ENCODE measurements at regions not wholly inside any gene's neighbourhood (a gene's known extent, or its start where the extent isn't known, plus 50 kb on each side); places are given as distances from the start of the nearest gene placed in this dataset.
A peak's percentile ranks its signal among the peaks of the same experiment; 100 is the strongest.

DNA sequence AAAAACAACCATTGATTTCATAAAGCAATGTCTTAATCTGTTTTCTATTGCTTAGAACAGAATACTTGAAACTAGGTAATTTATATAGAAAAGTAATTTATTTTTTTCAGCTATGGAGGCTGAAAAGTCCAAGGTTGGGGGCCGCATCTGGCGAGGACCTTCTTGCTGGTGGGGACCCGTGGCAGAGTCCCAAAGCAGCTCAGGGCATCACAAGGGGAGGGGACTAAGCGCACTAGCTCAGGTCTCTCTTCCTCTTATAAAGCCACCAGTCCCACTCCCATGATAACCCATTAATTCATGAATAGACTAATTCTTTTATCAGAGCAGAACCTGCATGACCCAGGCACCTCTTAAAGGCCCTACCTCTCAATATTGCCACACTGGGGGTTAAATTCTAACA, 87.2 kb upstream of the KLF13 start:
- no peak for FAIRE-seq

DNA sequence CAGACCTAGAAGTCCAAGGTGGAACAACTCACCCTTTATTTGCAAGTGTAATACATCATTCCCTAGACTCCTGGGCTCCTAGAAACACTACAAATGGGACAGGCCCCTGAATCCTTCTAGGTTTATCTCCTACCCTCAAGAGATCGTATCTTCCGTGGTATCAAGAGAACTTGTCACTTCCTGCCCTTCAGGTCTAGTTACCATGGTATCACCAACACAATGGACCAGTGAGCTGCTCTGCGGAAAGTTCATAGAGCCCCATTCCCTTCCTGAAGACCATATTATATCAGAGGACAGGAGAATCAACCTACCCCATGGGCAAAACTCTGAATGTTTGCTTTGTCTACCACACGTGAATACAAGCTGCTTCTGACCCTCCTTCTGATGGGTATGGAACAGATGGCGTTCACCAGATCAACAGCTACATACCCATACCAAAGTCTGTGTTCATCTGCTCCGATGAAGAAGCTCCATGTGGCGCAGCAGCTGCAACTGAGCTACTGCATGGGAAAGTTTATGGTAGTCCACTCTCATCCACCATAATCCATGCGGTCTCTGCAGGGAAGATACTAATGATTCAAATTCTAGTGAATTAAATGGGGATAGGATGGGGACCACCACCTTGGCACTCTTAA, 84.6 kb upstream of the KLF13 start:
- FAIRE-seq (no peak), DNase-seq (ENCODE audit: insufficient read length, low spot score) (no peak)

More for the DNA sequence above, 87.2 kb upstream of the KLF13 start:
- DNase-seq (ENCODE audit: insufficient read length, low spot score), result no peak

DNA sequence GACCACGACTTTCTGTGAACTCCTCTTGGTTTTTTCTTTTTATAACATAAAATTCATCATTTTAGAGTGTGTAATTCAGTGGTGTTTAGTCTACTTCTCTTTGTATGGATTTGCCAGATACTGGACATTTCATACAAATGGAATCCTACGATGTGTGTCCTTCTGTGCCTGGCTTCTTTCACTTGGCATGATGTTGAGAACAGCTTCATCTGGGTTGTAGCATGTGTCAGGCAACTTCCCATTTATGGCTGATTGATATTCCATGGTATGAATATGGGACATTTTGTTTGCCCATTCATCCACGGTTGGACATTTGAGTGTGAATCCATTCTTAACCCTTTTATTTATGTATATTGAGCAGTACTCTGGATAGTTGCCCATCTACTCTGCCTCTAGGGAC, 82.7 kb upstream of the KLF13 start:
- FAIRE-seq, result no peak
- no peak for DNase-seq (ENCODE audit: insufficient read length, low spot score)

DNA sequence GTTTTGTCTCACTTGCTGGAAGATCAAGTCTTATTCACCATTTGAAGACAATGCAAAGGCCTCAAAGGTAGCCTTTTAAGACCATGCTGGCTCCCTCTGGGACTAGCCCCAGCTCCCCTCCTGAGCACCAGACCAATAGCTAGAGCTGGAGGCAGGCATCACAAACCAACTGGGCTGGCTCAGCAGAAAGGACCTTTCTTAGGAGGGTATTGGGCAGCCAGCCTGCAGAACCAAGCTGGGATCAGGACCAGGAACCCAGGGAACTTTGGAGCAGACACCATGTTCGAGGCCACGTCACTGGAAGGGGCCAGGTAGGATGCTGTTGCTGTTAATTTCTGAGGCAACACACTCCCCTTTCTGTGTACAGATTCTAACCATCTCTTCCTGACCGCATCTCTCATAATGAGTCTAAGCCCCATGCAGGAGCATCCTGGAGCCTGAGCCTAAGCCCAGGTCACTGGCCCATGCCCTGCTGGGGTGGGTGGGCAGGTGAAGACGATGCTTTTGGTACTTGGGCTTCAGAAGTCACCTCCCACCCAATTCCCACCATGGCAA, 81.4 kb upstream of the KLF13 start:
- FAIRE-seq (no peak), DNase-seq (ENCODE audit: insufficient read length, low spot score) (no peak)

DNA sequence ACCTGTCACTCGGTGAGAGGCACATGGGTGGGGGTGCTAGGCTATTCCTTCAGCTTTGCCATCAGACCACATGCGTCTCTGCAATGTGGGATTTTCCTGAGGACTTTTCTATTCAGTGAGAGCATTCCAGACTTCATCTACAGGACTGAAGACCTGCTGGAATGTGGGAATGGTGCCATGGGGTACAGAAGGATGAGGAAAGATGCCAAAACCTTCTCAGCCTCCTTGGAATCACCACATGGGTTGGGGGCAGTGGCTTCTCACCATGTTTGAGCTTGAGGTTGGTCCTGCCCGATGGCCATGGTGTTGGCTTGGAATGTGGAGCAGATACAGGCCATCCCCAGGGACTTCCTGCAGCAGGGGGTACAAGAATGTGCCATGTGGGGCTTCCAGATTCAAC, 80.9 kb upstream of the KLF13 start:
- DNase-seq (ENCODE audit: insufficient read length, low spot score) (no peak), FAIRE-seq (no peak)

DNA sequence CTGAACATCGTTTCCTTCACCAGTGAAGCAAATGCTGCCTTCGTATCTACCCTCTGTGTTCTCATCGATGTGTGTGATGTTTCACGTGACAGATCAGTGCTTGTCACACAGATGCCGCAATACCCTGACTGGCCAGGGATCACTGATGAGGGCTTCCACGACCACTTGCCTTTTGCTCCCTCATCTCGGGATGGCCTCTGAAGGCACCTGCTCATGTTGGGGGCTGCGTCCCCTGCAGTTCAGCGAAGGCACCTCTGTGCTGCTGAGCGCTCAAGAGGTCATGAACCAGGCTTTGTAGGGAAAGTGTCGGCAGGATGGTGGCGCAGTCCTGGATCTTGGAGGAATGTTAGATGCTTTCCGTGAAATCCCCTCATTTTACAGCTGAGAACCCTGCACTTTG, 79.2 kb upstream of the KLF13 start:
- FAIRE-seq (no peak), DNase-seq (ENCODE audit: insufficient read length, low spot score) (no peak)

DNA sequence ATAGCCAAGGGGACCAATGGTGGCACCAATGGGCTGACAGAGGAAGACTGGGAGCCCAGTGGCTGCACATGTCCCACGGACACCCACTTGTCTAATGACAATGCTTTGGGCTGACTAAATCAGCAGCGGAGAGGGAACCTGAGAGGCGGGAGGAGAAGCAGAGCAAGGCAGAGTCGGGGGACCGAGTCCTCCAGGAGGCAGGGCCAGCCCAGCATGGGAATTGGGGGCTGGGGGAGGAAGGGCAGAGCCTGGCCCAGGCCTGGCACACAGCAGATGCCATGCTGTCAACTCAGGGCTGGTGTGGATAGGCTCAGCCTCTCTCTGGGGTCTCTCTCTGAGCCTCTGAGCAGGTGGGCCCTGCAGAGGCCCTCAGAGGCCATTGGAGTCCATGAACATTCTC, 78.4 kb upstream of the KLF13 start:
- FAIRE-seq (no peak), DNase-seq (ENCODE audit: insufficient read length, low spot score) (no peak)

DNA sequence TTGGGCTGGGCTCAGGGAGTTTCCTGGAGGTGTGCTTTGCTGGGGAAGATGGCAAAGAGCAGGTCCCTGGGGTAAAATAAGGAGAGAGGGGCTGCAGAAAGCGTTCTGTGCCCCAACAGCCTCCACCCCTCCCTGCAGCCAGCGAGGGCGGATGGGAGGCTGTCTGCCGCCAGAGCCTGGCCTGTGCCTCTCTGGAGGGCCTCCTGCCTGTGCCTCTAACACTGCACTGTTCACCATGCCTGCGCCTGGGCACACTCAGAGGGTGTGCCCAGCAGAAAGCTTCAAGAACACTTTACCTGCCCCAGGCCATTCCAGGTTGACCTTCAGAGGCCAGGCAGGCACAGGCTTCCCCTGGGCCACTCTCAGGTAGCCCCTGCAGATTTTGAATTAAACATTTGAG, 77.7 kb upstream of the KLF13 start:
- DNase-seq (ENCODE audit: insufficient read length, low spot score) (no peak), FAIRE-seq (no peak)

DNA sequence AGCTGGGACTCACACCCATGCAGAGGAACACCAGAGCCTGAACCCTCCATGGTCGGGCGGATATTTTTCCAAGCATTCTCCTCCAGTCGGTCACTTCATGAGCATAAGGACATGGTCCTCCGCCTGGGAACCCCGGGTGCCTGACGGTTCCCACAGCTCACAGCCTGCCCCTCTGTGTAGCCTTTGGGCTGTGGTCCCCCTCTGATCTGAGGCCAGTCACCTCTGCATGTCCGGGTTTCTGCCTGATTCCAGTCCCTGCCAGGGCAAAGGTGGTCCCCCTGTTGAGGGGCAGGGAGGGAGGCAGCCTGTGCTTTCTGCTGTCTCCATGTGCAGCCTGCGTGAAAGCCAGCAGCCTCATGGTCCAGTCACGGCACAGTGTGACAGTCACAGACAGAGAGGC, 76.6 kb upstream of the KLF13 start:
- no peak for DNase-seq (ENCODE audit: insufficient read length, low spot score)
- no peak for FAIRE-seq

DNA sequence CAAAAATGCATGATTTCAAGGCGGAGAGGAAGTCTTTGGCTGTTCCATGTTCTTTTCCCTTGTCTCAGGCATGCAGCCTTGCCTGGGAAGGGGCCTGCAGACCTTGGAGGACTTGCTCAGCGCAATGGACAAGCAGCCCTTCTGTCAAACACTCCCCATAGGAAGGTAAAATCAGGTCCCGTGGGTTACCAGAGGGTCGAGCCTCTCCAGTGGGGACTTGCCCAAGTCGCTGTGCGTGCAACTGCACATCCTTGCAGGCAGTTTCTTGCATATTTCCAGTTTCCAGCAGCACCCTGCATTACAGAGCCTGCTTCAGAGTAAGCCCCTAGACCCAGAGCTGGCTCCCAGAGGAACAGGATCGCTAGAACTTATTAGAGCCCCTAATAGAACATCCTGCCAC, 75.5 kb upstream of the KLF13 start:
- FAIRE-seq, result no peak
- DNase-seq (ENCODE audit: insufficient read length, low spot score), result no peak

DNA sequence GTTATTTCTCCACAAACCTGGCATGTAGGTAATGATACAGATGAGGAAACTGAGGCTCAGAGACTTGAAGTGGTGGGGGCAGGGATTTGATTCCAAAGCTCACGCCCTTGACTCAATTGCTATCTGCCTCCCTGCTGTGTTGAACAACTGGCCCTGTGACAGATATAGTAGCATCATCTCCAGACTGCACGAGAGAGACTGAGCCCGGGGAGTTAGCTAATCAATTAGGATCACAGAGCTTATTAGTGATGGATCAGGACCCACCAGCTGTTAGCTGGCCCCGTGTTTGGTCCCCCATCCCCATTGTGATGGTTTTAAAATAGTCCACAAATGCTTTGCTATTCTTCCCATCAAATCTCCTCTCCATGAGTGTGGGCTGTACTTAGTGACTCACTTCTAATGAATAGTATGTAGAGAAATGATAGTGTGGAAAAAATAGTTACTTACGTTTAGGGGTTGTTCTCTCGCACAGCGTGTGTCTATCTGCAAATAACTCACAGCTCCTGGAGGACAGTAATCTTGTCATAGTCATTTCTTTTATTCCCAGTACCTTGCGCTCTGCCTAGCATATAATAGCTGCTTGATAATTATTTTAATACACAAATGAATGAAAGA, 74.4 kb upstream of the KLF13 start:
- no peak for DNase-seq (ENCODE audit: insufficient read length, low spot score)
- FAIRE-seq, result no peak

DNA sequence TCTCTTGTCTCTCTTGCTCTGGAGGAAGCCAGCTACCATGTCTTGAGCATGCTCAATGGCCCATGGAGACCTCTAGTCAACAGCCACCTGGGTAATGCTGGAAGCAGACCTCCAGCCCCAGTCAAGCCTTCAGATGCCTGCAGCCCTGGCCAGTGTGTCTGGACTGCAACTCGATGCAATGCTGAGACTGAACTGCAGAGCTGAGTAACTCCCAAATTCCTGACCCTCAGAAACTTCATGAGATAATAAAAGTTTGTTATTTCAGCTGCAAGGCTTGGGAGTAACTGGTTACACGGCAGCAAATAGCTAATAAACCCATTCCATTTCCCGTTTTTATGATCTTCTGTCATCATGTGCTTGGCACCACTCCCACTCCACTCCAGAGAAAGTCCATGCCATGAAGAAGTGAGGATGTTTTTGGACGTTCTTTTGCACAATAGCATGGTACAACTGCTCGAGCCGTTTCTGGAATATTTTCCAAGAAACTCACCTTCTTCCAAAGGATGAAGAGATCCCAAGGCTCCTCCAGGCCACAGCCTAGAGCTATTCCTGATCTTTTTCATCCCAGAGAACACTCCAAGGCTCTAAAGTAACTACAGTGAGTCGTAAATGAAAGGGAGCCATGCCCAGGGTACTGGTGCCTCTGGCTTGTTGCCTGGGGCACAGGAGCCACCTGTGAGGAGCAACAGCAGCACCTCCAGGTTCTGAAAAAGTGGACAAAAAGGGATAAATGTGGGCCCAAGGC, 72.0 kb upstream of the KLF13 start:
- DNase-seq (ENCODE audit: insufficient read length, low spot score) (peak; percentile 38), FAIRE-seq (no peak)

DNA sequence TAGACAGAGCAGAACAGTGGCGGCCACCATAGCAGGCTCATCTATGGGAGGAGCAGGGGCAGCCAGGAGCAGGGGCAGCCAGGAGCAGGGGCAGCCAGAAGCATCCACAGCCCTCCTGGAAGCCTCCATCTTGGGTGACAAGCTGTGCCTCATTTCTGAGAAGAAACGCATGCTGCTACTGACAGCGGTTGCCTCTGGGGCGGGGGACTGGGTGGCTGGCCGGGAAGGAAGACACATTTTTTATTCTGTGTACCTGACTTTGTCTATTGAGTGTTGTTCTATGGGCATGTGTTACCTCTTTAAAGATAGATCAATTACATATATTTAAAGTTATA, 71.5 kb upstream of the KLF13 start:
- no peak for DNase-seq (ENCODE audit: insufficient read length, low spot score)
- FAIRE-seq, result no peak

DNA sequence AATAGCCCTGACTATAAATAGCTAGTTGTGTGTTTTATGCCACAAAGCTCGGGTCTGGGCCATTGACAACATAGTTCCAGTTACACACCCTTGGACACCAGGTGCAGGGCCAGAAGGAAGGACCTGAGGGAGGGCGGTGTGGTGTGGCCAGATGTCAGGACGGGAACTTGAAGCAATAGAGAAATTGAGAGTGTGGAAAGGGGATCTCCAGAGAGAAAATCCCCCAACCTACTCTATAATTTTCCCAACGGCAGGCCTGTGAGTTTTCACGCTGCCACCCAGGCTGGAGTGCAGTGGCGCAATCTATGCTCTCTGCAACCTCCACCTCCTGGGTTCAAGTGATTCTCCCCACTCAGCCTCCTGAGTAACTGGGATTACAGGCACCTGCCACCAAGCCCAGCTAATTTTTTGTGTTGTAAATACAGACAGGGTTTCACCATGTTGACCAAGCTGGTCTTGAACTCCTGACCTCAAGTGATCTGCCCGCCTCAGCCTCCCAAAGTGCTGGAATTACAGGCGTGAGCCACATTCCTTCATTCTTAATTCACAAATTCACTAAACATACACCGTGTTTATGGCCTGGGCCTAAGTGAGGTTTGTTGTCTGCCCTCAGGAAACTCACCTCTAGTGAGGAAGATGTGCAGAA, 70.8 kb upstream of the KLF13 start:
- FAIRE-seq, result no peak

DNA sequence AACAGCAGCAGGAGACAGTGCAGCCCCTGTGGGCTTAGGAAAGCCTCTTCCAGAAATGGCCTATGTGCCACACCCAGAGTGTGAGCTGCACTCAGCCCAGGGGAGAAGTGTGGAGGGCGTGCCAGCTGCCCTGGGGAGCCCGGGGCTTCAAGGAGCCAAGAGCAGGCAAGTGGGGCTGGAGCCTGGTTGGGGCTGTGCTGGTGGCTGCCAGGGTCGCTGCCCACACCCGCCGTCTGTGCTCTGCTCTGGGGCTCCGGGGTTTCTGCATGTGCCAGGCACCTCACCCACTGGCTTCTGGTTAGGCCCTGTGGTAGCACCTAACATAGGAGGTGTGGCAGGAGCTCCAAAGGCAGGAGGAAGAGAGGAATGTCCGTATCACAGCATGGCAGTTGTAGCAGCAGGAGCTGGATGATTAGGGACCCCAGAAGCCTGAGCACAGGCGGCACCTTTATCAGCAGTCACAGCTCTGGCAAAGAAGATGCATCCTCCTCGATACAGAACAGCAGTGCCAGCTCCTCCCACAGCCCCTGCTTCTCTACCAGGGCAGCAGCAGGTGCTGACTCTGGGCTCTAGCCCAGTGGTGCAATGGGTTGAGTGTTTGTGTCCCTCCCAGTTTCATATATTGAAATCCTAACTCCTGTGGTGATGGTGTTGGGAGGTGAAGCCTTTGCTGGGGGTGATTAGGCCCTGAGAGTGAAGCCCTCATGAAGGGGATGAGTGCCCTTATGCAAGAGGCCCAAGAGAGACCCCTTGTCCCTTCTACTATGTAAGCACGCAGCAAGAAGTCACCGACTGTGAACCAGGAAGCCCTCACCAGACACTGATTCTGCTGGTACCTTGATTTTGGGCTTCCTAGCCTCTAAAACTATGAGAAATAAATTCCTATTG, 70.0 kb upstream of the KLF13 start:
- FAIRE-seq (no peak), DNase-seq (ENCODE audit: insufficient read length, low spot score) (no peak)

More for the DNA sequence above, 70.8 kb upstream of the KLF13 start:
- DNase-seq (ENCODE audit: insufficient read length, low spot score), result no peak

DNA sequence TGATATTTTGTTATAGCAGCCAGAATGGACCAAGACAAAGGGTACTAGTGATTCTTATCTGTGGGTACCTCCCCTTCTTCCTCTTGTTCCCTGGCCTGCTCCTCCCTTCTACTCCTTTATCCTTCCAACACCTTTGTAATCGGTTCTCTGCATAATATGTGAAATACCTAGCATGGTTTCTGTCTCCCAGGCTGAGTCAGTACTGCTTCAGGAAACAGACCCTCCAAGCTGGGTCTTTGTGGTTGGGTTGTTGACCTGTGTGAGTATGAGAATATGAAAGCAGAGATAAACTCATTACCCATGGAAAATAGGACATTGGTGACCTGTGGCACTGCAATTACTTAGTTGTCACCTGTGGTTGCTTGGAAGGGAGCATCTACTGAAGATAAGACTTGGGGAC, 69.3 kb upstream of the KLF13 start:
- no peak for DNase-seq (ENCODE audit: insufficient read length, low spot score)
- FAIRE-seq, result no peak

DNA sequence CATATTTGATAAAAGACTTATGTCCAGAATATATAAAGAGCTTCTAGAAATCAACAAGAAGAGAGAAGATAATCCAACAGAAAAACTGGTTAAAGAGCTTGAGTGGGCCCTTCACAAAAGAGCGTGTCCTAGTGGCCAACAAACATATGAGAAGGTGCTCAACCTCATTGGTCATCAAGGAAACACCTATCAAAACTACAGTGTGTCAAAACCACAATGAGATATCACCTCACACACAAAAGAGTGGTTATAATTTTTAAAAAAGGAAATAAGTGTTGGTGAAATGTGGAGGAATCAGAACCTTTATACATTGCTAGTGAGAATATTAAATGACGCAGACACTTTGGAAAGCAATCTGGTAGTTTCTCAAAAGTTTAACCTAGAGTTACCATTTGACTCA, 68.4 kb upstream of the KLF13 start:
- DNase-seq (ENCODE audit: insufficient read length, low spot score) (no peak), FAIRE-seq (no peak)

DNA sequence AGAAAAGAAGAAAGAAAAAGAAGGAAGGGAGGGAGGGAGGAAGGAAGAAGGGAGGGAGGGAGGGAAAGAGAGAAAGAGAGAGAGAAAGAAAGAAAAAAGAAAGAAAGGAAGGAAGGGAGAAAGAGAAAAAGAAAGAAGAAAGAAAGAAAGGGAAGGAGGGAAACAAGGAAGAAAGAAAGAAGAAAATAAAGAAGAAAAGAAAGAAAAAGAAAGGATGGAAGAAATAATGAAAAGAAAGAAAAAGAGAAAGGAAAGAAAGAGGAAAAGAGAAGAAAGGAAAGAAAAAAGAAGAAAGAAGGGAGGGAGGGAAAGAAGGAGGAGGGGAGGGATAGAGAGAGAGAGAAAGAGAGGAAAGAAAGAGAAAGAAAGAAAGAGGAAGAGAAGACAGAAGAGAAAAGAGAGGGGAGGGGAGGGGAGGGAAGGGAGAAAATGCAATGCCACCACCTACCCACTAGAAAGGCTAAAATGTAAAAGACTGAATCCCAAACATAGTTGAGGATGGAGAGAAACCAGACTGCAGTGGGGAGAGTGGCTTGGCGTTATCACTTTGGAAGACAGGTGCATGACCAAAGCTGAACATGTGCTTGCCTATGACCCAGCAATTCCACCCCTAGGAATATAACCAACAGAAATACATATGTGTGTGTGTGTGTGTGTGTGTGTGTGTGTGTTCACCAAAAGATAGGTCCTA, 66.9 kb upstream of the KLF13 start:
- FAIRE-seq, result no peak
- DNase-seq (ENCODE audit: insufficient read length, low spot score), result no peak

DNA sequence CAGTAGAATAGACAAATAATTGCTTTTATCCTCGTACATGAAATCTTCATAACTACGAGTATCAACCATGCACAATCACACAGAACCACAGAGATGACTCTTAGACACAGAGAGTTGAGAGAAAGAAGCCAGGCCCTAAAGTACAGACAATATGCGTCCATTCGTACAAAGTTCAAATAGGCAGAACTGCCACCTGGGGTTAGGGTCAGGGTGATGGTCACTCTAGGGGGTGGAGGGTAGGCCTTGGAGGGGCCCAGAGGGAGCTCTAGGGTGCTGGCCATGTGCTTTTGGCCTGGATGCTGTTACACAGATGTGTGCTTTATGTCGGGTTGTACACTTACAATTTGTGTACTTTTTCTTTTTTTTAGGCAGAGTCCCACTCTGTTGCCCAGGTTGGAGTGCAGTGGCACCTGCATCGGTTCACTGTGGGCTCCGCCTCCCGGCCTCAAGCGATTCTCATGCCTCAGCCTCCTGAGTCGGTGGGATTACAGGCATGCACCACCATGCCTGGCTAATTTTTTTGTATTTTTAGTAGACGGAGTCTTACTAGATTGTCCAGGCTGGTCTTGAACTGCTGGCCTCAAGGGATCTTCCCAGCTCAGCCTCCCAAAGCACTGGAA, 65.9 kb upstream of the KLF13 start:
- FAIRE-seq, result no peak
- DNase-seq (ENCODE audit: insufficient read length, low spot score), result no peak

Measured in HTR-8/SVneo (cell line).